GM18868 (cell line): ENCODE measurements at regions not wholly inside any gene's neighbourhood (a gene's known extent, or its start where the extent isn't known, plus 50 kb on each side); places are given as distances from the start of the nearest gene placed in this dataset.
A peak's percentile ranks its signal among the peaks of the same experiment; 100 is the strongest.
"Not testable (repeated sequence)": the region's sequence is repeated elsewhere in the genome, so short reads cannot be mapped to it uniquely, and the experiment has no call there.

Experiments used
- ATAC-seq: cut with Tn5 transposase; IDR thresholded peaks from one replicate; pipeline ENCODE4 v1.9.1; 2021; ENCODE audit warnings: mild to moderate bottlenecking, moderate library complexity; ENCODE audit not compliant: unreplicated experiment

DNA sequence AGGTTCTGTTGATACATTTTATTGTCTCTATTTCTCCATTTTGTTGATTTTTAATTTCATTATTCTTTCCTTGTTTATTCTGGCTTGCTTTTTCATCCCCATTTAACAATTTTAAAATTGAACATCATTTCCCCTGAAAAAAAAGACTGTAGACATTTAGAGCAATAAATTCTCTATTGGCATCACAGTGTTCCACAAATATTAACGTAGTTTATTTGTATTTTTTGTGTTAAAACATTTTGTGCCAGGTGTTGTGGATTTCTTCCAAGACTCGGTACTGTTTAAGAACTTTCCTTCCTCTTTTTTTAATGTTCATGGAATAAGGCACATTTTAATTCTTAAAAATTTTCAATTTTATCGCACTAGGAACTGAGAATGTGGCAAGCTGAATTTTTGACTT is 156.1 kb upstream of the NPY start:
- no peak for ATAC-seq

DNA sequence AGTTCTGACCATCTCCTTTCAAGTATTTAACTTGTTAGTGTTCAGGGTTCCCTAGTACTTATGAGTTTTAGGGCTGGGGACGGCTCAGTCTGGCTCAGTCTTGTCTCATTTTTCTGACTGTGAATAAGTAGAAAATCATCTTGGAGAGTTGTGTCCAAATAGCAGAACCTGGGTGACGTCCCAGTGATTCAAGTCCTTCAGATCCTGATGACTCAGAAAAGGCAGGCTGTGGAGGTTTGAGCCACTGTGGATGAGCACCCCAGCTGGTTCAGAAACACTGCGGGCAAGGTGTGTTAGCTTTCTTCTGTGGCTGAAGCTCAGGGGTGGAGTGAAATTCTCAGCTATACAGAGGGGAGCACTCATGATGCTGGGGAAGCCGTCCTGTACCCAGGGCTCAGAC is 154.4 kb upstream of the NPY start:
- no peak for ATAC-seq

DNA sequence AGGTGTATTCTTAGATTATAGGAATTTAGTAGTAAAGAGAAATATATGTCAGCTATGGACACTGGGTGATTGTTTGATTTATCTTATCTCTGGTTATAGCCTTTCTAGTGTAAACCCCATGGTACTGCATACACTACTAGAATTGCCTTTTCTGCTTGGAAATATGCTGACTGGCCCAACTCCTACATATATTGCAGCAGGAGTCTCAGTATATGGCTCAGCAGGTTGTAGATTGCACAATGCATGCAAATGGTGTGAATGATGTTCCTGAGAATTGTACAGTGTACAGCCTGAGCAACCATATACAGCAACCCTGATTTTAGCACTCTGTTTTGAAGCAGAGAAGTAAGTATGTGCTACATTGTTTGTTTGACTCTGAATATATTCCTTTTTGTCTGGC is 153.4 kb upstream of the NPY start:
- no peak for ATAC-seq

DNA sequence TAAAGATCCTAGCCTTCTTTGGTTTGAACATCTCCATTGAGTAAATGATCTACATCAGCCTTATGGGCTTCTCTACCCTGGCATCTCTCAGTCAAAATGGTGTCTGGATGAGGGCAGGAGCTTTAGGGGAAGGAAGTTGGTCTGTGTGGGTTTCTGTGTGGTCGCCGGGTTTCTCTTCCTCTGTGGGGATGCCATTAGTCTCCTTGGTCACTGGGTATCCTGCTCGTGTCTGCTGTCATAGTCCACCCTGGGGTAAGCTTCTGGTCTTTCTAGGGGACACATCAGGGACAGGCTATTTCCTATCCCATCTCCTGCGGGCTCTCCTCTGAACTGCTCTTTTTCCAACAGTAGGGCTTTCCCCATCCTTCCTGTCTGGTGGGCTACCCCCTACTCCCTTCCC is 150.3 kb upstream of the NPY start:
- ATAC-seq, result no peak

DNA sequence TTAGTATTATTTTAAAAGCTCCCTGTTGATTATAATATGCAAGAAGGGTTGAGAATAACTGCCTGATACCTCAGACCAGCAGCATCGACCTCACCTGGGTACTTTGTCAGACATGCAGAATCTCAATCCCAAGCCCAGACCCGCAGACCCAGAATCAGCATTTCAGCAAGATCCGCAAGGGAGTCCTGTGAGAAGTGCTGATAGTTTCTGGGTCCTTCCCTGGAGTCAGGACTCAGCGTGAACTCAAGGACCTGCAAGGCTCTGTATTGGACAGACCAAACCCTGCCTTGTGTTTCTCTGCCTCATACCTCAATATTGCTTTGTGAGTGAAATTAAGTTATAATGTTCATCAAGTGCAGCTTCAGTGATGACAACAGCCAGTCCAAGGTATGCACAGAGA is 149.5 kb upstream of the NPY start:
- ATAC-seq, result no peak

DNA sequence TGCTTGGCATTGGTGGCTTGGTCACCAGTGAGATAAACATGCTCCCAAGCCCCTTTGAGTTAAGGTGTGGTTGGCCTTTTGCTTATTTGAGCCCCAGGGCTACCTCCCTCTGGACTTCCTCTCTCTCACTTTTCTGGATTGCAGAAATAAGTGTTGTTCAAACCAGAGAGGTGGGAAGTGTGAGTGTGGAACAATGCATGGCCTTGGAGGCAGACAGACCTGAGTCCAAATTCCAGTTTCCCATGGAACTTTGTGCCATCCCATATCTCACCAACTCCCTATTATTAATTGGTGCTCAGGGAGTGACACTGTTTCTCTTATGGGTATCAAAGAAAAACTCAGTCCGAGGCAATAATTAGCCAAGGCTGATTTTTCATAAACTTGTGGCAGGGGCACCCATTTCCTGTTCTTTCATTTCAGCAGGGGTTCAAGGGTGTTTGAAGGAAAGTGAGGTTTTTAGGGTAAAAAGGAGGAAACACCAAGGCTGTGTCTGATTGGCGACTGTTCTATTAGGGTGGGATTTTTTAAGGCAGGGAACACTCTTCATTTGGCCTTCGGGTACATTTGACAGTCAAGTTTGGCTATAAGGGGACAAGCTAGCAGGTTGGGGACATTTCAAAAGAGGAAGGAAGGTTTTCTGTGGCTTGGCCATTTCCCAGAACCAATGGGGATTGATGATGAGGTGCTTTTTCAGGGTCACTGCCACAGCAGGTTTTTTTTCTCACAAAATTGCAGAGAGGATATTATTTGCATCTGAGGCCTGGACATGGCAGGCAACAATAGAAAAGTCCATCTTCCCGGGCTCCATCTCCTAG is 148.8 kb upstream of the NPY start:
- peak; percentile 80 for ATAC-seq

DNA sequence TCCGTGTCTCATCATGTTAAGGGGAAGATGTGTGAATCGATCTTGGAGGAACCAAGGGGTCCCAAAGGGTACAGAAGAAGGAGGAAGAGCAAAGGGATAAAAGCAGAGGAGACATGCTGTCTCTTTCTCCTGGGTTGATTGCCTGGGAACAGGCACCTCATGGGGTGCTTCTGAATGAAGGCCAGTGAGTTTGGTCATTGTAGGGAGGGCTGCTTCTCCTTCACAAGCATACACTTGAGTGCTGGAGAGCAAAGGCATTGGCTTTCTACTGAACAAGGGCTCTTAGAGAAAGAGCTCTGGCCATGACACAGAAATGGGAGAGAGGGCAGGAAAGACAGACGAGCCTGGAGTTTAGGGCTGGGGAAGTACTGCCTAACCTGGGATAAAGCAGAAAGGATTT is 146.7 kb upstream of the NPY start:
- no peak for ATAC-seq

DNA sequence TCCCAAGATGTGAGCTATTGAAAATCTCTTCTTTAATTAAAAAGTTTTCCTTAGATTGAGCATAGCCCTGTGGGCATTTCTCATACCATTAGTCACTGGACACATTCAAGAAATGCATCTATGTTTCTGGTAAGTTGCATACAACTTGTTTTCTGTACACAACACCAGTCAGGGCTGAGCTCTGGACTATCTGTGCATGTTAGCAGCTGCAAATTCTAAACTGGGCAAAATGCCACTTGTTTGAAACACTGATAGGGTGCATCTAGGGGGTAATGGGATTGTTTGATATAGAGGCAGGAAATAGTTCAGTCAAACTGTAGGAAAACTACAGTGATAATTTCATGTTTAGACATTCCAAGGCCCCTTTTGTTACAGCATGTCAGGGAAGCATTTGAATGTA is 145.6 kb upstream of the NPY start:
- no peak for ATAC-seq

DNA sequence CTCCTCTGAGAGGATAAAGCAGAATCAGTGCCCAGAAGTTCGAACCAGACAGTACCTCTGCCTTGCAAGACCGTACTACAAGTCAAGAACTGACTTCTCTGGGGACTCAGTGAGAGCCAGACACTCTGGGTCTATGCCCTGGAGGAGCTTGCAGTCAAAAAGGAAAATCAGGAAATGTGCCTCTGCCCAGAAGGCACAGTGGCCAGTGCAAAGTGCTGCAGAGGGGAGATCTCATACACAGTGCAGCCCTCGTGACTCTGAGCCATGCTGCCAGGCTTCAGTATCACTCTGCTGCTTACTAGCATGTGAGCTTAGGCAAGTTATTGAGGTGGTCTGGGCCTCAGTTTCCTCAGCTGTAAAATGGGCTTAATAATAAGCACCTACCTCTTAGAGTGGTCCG is 144.0 kb upstream of the NPY start:
- no peak for ATAC-seq

DNA sequence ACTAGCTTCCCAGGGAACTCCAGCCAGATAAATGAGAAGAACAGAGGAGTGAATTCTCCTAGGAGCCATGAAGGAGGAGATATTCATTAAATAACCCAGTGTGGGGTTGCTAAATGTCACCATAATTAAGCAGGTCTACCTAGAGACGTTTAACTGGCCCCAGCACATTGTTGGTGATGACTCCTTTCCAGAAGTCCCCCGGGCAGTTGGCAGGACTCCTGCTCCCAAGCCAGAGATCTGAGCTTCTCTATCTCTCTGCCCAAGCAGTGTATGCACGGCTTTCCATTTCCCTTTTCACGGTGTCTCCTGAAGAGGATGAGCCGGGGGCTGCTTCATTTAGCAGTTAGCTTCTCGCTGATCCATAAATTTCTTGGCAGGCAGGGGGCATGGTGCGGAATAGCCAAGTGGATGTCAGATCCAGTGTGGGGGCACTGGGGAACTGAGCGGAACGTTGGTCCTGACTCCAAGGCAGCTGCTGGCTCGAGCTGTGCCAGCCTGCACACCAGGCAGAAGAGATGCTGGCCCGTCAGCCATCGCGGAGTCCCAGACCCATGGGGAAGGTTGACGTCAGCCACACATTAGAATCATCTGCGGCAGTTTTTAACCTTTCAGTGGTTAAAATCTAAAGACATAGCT is 142.0 kb upstream of the NPY start:
- ATAC-seq, result no peak

DNA sequence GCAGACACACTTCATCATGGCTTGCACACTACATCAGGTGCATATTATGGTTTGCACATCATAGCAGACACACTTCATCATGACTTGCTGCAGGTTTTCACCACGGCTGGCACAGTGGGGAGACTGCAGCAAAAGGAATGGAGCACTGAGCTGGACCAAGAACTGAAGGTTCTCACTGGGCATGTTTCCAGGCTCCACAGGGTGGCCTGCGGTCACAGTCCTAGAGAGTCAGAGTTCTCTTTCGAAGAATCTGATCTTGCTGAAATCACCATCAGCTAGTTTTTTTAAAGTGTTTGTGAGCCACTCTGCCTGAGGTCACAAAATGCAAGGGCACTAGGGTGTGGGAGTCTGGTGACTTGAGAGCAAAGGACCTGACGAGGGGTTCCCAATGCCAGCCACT is 140.4 kb upstream of the NPY start:
- ATAC-seq, result no peak

DNA sequence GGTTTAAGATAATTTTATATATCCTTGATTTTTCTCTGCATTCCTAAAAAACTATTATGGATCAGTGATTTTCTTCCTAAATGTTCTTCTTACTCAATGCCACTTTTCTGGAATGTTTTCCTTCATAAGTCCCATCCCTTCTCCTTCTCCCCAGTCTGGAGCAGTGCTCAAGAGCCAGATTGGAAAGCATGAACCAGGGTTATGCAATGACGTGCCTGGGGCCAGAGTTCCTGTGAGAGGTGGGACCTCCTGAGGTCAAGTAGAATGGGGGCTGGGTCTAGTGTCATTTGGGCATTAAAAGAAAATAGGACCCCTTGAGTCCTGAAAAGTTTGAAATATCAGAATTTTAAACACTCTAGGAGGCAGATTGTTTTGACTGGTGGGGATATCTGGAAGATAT is 132.0 kb upstream of the NPY start:
- no peak for ATAC-seq

DNA sequence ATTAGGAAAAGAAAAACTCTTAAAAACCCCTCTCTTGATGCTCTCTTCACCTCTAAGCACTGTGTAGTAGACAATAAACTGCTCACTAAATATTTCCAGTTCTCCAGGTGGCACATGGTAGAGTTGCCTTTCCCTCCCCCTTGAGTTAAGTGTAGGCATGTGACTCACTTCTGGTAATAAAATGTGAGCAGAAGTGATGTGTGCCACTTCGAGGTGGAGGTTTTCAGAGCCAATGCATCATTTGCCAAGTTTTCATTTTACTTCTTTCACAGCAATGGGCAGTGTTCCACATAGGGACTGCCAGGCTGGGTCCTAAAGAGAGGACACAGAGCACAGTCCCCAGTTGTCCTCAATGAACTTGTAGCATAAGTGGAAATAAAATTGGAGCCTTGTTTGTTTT is 131.6 kb upstream of the NPY start:
- no peak for ATAC-seq

DNA sequence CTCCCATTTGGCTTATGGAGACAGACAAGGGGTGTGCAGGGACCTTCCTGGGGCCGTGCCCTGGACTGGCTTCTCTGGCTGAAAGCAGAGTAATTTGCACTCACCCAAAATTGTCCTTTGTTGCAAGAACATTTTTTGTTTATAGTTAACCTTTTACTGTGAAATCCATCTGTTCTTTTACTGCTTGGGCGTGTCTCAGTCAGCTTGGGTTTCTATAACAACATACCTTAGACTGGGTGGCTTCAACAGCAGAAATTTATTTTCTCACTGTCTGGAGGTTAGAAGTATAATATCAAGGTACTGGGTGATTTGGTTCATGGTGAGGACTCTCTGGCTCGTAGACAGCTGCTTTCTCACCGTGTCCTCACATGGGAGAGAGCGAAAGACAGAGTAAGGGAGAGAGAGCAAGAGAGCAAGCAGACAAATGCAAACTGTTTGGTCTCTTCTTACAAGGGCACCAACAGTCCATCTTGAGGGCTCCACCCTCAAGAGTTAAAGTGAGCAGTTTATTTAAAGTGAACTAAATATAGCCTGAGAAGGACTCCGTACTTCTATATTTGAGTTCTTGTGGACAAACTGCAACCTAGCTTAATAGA is 131.0 kb upstream of the NPY start:
- no peak for ATAC-seq

DNA sequence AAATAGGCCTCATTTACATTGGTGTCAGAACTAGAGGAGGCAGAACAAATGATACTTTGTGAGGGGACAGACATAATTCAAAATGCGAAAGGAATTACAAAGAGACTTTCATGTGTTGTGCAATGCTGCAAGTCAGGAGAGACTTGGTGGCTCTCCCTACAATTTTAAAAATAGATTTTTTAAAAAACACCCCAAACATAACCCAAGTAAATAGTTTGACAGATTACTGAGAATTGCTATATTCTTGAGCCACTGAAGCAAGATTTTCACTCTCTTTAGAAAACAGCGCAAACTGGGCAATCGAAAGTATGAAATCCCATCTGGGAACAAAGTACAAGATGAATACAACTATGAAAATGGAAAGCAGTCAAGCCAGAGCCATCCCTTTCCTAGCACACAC is 126.3 kb upstream of the NPY start:
- no peak for ATAC-seq

DNA sequence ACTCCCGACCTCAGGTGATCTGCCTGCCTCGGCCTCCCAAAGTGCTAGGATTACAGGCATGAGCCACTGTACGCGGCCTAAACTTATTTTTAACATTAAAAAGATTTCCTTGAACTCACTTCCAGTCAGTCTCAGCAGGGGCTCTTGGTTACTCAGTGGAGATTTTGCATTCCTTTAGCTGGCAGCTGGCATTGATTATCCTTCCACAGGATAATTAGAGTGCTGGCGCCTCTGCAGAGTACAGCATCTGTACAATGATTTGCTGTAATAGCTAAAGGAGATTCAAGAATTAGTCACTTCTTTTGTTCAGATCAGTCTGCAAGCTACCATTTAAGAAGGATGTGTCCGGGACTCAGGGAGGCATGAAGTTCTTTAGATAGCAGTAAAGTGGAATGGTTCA is 125.0 kb upstream of the NPY start:
- no peak for ATAC-seq

DNA sequence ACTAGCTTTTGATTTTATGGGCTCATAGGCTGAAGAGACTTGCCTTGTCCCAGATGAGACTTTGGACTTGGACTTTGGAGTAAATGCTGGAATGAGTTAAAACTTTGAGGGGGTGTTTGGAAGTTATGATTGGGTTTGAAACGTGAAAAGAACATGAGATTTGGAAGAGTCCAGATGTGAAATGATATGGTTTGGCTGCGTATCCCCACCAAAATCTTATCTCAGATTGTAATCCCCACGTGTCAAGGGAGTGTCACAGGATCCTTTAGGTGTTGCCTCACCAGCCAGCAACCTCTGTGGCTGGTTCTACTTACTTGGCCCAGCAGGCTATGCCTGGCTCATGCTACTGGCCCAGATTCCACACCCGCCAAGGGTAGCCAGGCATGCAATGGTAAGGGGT is 119.6 kb upstream of the NPY start:
- ATAC-seq, result no peak

DNA sequence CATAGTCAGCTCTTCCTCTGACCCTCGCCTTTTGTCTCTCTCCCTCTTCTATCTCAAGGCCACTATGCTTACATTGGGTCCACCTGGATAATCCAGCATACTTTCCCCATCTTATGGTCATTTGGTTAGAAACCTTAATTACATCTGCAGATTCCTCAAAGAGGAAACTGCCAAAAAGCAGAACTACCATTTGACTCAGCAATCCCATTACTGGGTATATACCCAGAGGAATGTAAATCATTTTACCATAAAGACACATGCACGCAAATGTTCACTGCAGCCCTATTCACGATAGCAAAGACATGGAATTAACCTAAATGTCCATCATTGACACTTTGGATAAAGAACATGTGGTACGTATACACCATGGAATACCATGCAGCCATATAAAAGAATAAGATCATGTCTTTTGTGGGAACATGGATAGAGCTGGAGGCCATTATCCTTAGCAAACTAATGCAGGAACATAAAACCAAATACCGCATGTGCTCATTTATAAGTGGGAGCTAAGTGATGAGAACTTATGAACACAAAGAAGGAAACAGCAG is 114.8 kb upstream of the NPY start:
- ATAC-seq, result no peak

DNA sequence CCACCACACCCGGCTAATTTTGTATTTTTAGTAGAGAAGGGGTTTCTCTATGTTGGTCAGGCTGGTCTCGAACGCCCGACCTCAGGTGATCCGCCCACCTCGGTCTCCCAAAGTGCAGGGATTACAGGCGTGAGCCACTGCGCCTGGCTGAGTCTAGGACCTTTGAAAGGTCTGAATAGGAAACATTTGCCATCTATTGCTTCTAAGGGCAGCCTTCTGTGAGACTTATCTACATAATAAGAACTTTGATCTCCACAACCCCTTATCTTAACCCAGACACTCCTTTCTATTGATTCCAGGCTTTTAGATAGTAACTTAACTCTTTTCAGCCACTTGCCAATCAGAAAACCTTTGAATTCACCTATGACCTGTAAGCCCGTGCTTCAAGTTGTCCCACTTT is 112.0 kb upstream of the NPY start:
- ATAC-seq, result not testable (repeated sequence)

DNA sequence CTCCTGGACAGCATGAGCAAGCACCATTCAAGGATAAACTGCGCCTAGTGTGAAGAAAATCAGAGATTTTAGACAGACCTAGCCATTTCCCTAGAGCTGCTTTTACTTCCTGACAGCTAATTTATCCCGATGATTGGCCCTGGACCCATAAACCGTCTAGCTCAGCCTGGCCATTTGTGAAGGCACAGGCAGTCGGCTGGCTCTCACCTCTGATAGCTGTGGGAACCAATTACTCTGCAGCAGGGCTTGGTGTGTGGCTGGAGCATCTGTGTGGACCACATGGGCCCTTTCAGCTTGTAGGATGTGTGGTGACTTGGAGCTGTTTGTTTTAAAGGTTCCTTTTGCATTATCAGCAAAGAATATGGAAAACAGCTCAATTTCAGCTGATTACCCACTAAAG is 111.1 kb upstream of the NPY start:
- no peak for ATAC-seq

DNA sequence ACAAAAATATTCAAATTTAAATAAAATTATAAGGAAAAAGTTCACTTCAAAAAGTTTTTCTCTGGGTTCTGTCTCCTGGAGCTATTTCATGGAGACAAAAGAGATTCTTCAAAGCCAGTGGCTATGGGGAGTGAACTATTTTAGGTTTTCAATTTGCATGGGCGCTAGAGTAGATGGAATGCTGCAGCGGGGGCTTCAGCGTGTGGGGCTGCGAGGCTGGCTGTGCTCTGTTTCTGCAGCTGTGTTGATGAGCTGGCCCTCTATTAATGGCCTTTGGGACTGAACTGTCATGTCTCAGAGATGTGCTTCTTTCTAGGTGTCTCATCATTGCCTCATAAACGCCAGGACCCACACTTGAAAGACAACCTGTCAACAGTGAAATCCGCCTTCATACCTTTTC is 108.4 kb upstream of the NPY start:
- ATAC-seq, result no peak
